ENCODE measurements at regions not wholly inside any gene's neighbourhood (a gene's known extent, or its start where the extent isn't known, plus 50 kb on each side); places are given as distances from the start of the nearest gene placed in this dataset.

GRCh38 chr16:86018071-86018470 lies 119.1 kb downstream of the IRF8 start:
- DNase-seq (ENCODE audit: low read depth, low spot score) = no peak

- no peak for DNase-seq (ENCODE audit: low read depth, low spot score)
Observed at GRCh38 chr16:86018487-86018886, 119.5 kb downstream of the IRF8 start.

- no peak for DNase-seq (ENCODE audit: low read depth, low spot score)
Observed at GRCh38 chr16:86018941-86019340, 120.0 kb downstream of the IRF8 start.

GRCh38 chr16:86019446-86020047 lies 120.6 kb downstream of the IRF8 start:
- DNase-seq (ENCODE audit: low read depth, low spot score) = no peak

- no peak for DNase-seq (ENCODE audit: low read depth, low spot score)
Observed at GRCh38 chr16:86020971-86021370, 122.0 kb downstream of the IRF8 start.

- no peak for DNase-seq (ENCODE audit: low read depth, low spot score)
Observed at GRCh38 chr16:86022381-86022960, 123.5 kb downstream of the IRF8 start.

GRCh38 chr16:86024210-86024609 lies 125.2 kb downstream of the IRF8 start:
- DNase-seq (ENCODE audit: low read depth, low spot score) = no peak

- no peak for DNase-seq (ENCODE audit: low read depth, low spot score)
Observed at GRCh38 chr16:86025706-86026105, 126.7 kb downstream of the IRF8 start.

- DNase-seq (ENCODE audit: low read depth, low spot score) = no peak
Observed at GRCh38 chr16:86026171-86026910, 127.4 kb downstream of the IRF8 start.

GRCh38 chr16:86026916-86027315 lies 128.0 kb downstream of the IRF8 start:
- no peak for DNase-seq (ENCODE audit: low read depth, low spot score)

- DNase-seq (ENCODE audit: low read depth, low spot score) = no peak
Observed at GRCh38 chr16:86027373-86028126, 128.6 kb downstream of the IRF8 start.

- no peak for DNase-seq (ENCODE audit: low read depth, low spot score)
Observed at GRCh38 chr16:86029131-86029741, 130.3 kb downstream of the IRF8 start.

GRCh38 chr16:86030116-86030515 lies 131.2 kb downstream of the IRF8 start:
- DNase-seq (ENCODE audit: low read depth, low spot score) = no peak

GRCh38 chr16:86031141-86031678 lies 132.2 kb downstream of the IRF8 start:
- no peak for DNase-seq (ENCODE audit: low read depth, low spot score)

- DNase-seq (ENCODE audit: low read depth, low spot score) = no peak
Observed at GRCh38 chr16:86033016-86033474, 134.1 kb downstream of the IRF8 start.

- no peak for DNase-seq (ENCODE audit: low read depth, low spot score)
Observed at GRCh38 chr16:86033971-86034370, 135.0 kb downstream of the IRF8 start.

- DNase-seq (ENCODE audit: low read depth, low spot score) = no peak
Observed at GRCh38 chr16:86034421-86034919, 135.5 kb downstream of the IRF8 start.

GRCh38 chr16:86035906-86036305 lies 136.9 kb downstream of the IRF8 start:
- DNase-seq (ENCODE audit: low read depth, low spot score) = no peak

- DNase-seq (ENCODE audit: low read depth, low spot score) = no peak
Observed at GRCh38 chr16:86037999-86038925, 139.3 kb downstream of the IRF8 start.

GRCh38 chr16:86038926-86039310 lies 140.0 kb downstream of the IRF8 start:
- no peak for DNase-seq (ENCODE audit: low read depth, low spot score)

Measured in iPS DF 19.7 (cell line).